Endothelial cell (in vitro differentiated cells): ENCODE measurements at regions not wholly inside any gene's neighbourhood (a gene's known extent, or its start where the extent isn't known, plus 50 kb on each side); places are given as distances from the start of the nearest gene placed in this dataset.

Experiments used
- DNase-seq: peaks from one replicate; pipeline ENCODE4 v3.0.0; 2021; ENCODE audit warnings: low spot score
- H3K27ac Mint-ChIP-seq: one replicate; pipeline ENCODE4 v1.8.0; 2021; ENCODE audit warnings: mixed read lengths, inconsistent platforms; ENCODE audit not compliant: unreplicated experiment
- H3K27me3 Mint-ChIP-seq: one replicate; pipeline ENCODE4 v1.8.0; 2021; ENCODE audit warnings: mild to moderate bottlenecking, moderate library complexity, mixed read lengths, inconsistent platforms; ENCODE audit not compliant: unreplicated experiment
- H3K36me3 Mint-ChIP-seq: one replicate; pipeline ENCODE4 v1.8.0; 2021; ENCODE audit warnings: mild to moderate bottlenecking, low read depth, mixed read lengths, inconsistent platforms; ENCODE audit not compliant: unreplicated experiment
- H3K4me1 Mint-ChIP-seq: one replicate; pipeline ENCODE4 v1.8.0; 2021; ENCODE audit warnings: mild to moderate bottlenecking, mixed read lengths, inconsistent platforms; ENCODE audit not compliant: unreplicated experiment
- H3K4me3 Mint-ChIP-seq: one replicate; pipeline ENCODE4 v1.8.0; 2021; ENCODE audit warnings: mild to moderate bottlenecking, mixed read lengths, inconsistent platforms; ENCODE audit not compliant: unreplicated experiment
- H3K9me3 Mint-ChIP-seq: one replicate; pipeline ENCODE4 v1.8.0; 2021; ENCODE audit warnings: mixed read lengths, inconsistent platforms; ENCODE audit not compliant: unreplicated experiment
- TF ChIP-seq, protein P1 (sequence below): fragments of 200-600 bp; sonication (generic); IDR thresholded peaks from one replicate; pipeline ENCODE4 v1.5.0; 2021; ENCODE audit warnings: antibody characterized with exemption; ENCODE audit not compliant: unreplicated experiment

DNA sequence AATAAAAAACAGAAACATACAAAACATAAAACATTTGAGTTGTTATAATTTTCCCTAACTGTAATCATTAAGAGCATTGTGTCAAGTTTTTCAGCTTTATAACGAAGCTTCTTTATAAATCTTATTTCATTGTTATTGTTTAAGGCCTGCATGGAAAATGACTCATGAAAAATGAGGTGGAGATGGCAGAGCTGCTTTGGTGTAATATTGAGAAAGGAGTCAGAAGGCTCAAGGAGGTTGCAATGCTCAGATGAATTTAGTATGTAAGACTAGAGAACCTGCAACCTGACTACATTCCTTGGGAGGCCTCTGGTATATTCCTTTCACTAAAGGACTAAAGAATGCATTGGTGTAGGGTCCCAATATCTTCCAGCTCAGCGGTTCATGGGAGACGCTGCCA, 61.5 kb downstream of the TMEM30B start:
- H3K27me3 Mint-ChIP-seq = no peaks in the 10 kb centered on the region
- no peaks in the 10 kb centered on the region for H3K36me3 Mint-ChIP-seq
- no peak for DNase-seq
- no peak overlapping the region for H3K27ac Mint-ChIP-seq
- H3K4me3 Mint-ChIP-seq = no peak overlapping the region
- H3K9me3 Mint-ChIP-seq = no peaks in the 10 kb centered on the region
- H3K4me1 Mint-ChIP-seq = peaks cover 9% of the 10 kb centered on the region
- TF ChIP-seq, protein P1, sequence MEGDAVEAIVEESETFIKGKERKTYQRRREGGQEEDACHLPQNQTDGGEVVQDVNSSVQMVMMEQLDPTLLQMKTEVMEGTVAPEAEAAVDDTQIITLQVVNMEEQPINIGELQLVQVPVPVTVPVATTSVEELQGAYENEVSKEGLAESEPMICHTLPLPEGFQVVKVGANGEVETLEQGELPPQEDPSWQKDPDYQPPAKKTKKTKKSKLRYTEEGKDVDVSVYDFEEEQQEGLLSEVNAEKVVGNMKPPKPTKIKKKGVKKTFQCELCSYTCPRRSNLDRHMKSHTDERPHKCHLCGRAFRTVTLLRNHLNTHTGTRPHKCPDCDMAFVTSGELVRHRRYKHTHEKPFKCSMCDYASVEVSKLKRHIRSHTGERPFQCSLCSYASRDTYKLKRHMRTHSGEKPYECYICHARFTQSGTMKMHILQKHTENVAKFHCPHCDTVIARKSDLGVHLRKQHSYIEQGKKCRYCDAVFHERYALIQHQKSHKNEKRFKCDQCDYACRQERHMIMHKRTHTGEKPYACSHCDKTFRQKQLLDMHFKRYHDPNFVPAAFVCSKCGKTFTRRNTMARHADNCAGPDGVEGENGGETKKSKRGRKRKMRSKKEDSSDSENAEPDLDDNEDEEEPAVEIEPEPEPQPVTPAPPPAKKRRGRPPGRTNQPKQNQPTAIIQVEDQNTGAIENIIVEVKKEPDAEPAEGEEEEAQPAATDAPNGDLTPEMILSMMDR = no peak

DNA sequence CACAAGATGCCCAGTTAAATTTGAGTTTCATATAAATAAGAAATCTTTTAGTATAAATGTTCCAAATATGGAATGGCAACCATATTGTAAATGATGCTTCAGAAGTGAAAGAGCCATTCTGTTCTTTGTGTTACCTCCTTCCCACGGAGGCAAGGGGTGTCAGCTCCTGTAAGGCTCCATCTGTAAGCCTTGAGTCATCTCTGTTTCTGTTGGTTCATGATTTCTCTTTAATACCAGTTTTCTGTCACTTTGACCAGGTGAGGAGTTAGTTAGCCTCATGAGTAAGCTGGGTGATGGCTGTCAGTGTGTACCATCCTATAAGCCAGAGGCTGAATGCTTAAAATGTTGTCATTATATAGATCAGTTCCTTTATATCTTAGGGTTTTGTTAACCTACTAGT, 61.9 kb downstream of the TMEM30B start:
- Mint-ChIP-seq H3K4me3 (no peak overlapping the region), H3K4me1 (peaks cover 9% of the 10 kb centered on the region), H3K27ac (no peak overlapping the region), H3K27me3 (no peaks in the 10 kb centered on the region), H3K9me3 (no peaks in the 10 kb centered on the region), H3K36me3 (no peaks in the 10 kb centered on the region)
- no peak for DNase-seq
- TF ChIP-seq, protein P1 = no peak

DNA sequence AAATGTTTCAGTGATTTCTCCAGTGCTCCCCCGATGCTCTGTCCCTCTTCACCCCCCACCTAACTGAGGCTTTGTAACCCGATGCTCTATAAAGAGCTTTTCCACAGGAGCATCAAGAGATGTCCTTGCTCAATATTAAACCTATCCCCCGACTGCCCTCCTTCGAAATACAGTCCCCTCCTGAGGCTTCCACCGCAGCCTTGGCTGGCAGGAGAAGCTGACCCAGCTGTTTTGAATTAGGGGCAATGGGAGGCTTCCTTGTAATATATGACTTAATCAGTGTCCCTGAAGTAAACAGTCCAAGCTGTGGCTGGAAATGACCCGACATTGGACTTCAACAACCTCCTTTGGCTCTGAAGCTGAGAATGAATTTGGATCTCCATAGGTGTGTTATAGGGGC, 62.4 kb downstream of the TMEM30B start:
- Mint-ChIP-seq H3K4me1 (peaks cover 9% of the 10 kb centered on the region), H3K27me3 (peaks cover 3% of the 10 kb centered on the region), H3K9me3 (no peaks in the 10 kb centered on the region), H3K27ac (no peak overlapping the region), H3K36me3 (no peaks in the 10 kb centered on the region), H3K4me3 (no peak overlapping the region)
- no peak for DNase-seq
- TF ChIP-seq, protein P1 = no peak

DNA sequence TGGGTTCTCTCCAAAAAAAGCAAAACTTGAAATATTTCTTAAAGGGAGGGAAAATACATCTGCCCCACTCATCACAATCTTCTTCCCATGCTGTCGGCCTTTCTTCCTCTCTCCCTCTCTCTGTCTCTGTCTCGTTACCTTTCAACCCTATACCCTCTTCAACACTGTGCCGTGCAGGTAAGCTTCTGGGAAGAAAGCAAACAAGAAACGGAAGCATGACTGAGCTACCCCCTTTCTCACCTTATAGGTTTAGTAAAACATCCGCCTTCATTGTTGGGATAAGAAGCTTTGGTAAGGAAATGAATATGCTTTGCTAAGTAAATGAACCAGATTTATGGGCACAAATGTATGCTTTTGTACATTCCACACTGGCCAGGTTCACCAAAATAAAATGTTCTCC, 63.0 kb downstream of the TMEM30B start:
- H3K36me3 Mint-ChIP-seq = no peaks in the 10 kb centered on the region

DNA sequence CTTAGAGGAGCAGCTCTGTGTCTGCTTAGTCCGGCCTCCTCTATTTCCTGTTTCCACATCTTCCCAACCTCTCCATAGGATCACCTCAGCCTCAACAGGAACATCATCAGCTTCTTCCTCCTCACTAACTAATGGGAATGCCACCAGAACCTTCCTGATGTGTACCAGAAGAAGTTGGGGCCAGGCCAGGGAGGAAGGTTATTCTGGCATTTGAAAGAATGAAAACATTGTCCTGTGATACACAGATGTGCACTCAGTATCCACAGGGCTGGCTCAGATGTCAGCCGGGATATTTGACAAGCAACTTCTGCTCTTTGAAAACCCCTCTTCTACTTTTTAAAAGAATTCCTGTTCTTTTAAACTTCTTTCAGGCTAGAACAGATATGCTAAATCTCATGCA, 63.6 kb downstream of the TMEM30B start:
- H3K27me3 Mint-ChIP-seq = peaks cover 3% of the 10 kb centered on the region
- no peak for DNase-seq
- peaks cover 9% of the 10 kb centered on the region for H3K4me1 Mint-ChIP-seq
- no peaks in the 10 kb centered on the region for H3K9me3 Mint-ChIP-seq
- no peak overlapping the region for H3K4me3 Mint-ChIP-seq
- no peaks in the 10 kb centered on the region for H3K36me3 Mint-ChIP-seq
- no peak overlapping the region for H3K27ac Mint-ChIP-seq
- TF ChIP-seq, protein P1 = no peak

More for the DNA sequence above, 63.0 kb downstream of the TMEM30B start:
- Mint-ChIP-seq H3K4me1 (peaks cover 9% of the 10 kb centered on the region), H3K27ac (no peak overlapping the region), H3K9me3 (no peaks in the 10 kb centered on the region), H3K27me3 (peaks cover 3% of the 10 kb centered on the region), H3K4me3 (no peak overlapping the region)
- no peak for DNase-seq
- TF ChIP-seq, protein P1 = no peak
